Prostate gland (tissue), 2 donors: ENCODE measurements at regions not wholly inside any gene's neighbourhood (a gene's known extent, or its start where the extent isn't known, plus 50 kb on each side); places are given as distances from the start of the nearest gene placed in this dataset.

Experiments
- DNase-seq: peaks from one replicate; pipeline ENCODE4 v3.0.0-alpha.2; 2019; ENCODE audit warnings: low spot score
- H3K27ac ChIP-seq, 2 donors: fragments of 200-600 bp; sonication (generic); 2 replicates each; pipeline ENCODE4 v1.5.1; 2017 to 2019
- H3K27me3 ChIP-seq: fragments of 200-600 bp; sonication (generic); replicated peaks from 2 replicates; pipeline ENCODE4 v1.5.1; 2019; ENCODE audit not compliant: insufficient read depth
- H3K36me3 ChIP-seq, 2 donors: fragments of 200-600 bp; sonication (generic); 1 replicate in 1 of 2; 2 replicates in 1 of 2; pipeline versions ENCODE4 v1.5.1 to v1.8.1; 2017 to 2019
- H3K4me1 ChIP-seq: fragments of 200-600 bp; sonication (generic); replicated peaks from 2 replicates; pipeline ENCODE4 v1.5.1; 2019
- H3K4me3 ChIP-seq, 2 donors: fragments of 200-600 bp; sonication (generic); 2 replicates each; pipeline ENCODE4 v1.5.1; 2017 to 2019
- H3K9me3 ChIP-seq: fragments of 200-600 bp; sonication (generic); 2 replicates; pipeline ENCODE4 v1.5.1; 2017
- POLR2A ChIP-seq: fragments of 450-650 bp; IDR thresholded peaks from one replicate; pipeline ENCODE4 v1.6.1; 2016; ENCODE audit warnings: antibody characterized with exemption, mild to moderate bottlenecking
- POLR2AphosphoS5 ChIP-seq: sonication (generic); formaldehyde crosslinking; IDR thresholded peaks from one replicate; pipeline ENCODE4 v1.6.1; 2017; ENCODE audit warnings: antibody characterized with exemption
- WGBS: methylation state at CpG from one replicate; pipeline ENCODE4 v1.1.5; 2018; 5-methylcytosine and 5-hydroxymethylcytosine counted together
- intact Hi-C: fragments of 100-400 bp; cut with DNase I; formaldehyde crosslinking; loops from one replicate; pipeline ENCODE4 v1.14.2; 2022
- TF ChIP-seq, protein P1 (sequence below), 4 experiments: fragments of 200-600 bp in 2 of 4; fragments of 450-650 bp in 2 of 4; sonication (generic) in 2 of 4; IDR thresholded peaks; 1 replicate in 3 of 4; 2 replicates in 1 of 4; pipeline ENCODE4 v1.5.1; 2016 to 2019; ENCODE audit warnings: antibody characterized with exemption in 4 of 4, mild to moderate bottlenecking in 2 of 4, moderate library complexity in 2 of 4

DNA sequence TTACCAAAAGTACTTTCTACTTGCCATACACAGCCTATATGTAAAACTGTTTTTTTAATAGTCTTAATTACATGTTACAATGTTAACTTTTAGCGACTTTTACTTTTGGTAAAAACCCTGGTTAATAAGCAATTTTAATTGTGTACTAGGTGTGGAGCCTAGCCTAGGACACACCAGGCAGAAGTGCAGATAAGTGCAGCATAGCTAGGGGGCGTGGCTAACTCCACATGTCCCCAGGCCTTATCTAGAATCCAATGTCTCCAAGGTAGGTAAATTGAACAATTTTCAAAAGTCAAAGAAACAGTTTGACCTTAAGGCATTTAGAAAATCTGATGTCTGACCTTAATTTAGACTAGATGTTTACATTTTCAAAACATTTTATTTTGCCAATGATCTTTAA, 858.7 kb downstream of the CCSER2 start:
- TF ChIP-seq POLR2A: no peak
- TF ChIP-seq, protein P1, sequence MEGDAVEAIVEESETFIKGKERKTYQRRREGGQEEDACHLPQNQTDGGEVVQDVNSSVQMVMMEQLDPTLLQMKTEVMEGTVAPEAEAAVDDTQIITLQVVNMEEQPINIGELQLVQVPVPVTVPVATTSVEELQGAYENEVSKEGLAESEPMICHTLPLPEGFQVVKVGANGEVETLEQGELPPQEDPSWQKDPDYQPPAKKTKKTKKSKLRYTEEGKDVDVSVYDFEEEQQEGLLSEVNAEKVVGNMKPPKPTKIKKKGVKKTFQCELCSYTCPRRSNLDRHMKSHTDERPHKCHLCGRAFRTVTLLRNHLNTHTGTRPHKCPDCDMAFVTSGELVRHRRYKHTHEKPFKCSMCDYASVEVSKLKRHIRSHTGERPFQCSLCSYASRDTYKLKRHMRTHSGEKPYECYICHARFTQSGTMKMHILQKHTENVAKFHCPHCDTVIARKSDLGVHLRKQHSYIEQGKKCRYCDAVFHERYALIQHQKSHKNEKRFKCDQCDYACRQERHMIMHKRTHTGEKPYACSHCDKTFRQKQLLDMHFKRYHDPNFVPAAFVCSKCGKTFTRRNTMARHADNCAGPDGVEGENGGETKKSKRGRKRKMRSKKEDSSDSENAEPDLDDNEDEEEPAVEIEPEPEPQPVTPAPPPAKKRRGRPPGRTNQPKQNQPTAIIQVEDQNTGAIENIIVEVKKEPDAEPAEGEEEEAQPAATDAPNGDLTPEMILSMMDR (IDR thresholded peaks at IDR 0.05): no peak
- TF ChIP-seq POLR2AphosphoS5: no peak
- Histone ChIP-seq H3K4me3 (no peak overlapping the region), H3K36me3 (no peaks in the 10 kb centered on the region), H3K9me3 (no peaks in the 10 kb centered on the region), H3K27me3 (no peaks in the 10 kb centered on the region), H3K27ac (no peak overlapping the region), H3K4me1 (no peaks in the 10 kb centered on the region)
- intact Hi-C loops: no loop called here
- 71% methylated on average over 2 of the region's 2 CpGs for WGBS
- no peak for DNase-seq

DNA sequence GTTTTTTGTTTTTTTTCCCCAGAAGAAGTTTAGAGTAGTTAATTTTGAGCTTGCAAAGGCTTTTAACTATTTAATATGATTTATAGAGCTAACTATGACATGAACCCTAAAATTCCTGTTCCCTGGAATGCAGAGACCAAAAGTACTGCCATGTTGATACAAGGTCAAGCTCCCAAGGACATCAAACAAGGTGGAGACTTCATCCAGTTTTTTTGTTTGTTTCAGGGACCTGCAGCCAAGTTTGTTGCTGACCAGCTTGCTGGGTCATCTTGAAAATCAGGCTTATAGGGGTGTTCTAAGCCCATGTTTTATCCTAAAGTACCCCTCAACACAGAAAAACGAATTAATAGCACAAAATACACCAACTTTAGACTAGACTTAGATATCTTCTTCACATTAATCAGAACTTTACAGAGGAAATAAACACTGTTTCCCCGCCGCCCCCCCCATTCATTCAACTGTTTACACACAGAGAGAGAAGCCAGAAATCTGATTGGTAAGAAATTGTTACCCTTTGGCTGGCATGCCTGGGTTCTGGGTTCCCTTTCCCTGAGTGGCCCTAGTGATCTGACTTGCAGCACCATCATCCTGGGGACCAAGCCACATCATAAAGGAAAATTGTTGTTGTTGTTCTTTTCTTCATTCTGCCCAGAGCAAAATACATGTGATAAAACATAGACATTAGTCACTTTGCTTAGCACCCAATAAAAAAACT, 860.5 kb downstream of the CCSER2 start:
- intact Hi-C loops: no loop called here
- H3K4me1 ChIP-seq: no peaks in the 10 kb centered on the region
- no peaks in the 10 kb centered on the region for H3K36me3 ChIP-seq
- H3K27me3 ChIP-seq: no peaks in the 10 kb centered on the region
- H3K4me3 ChIP-seq: no peak overlapping the region
- WGBS: 63% methylated on average over 3 of the region's 3 CpGs
- H3K27ac ChIP-seq: no peak overlapping the region
- no peak for DNase-seq
- H3K9me3 ChIP-seq: no peaks in the 10 kb centered on the region
- TF ChIP-seq POLR2AphosphoS5: no peak
- TF ChIP-seq POLR2A: no peak
- TF ChIP-seq, protein P1 (IDR thresholded peaks at IDR 0.05): no peak

DNA sequence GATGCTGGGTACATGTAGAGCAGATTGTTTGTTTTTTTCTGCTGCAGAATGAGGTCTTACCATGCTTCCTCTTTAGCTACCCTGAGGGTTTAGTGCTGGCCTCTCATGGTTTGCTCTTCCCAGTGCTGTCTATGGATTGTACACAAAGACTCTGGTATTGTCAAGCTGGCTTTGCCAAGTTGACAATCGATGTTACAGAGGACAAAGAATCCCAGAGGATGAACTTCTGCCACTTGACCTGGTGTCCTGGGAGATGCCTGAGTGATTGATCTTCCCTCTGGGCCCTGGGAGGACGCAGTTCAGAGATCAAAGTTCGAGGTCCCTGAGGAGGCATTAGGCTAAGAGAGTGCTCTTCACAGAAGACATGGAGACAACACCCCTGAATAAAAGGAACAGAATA, 865.4 kb downstream of the CCSER2 start:
- DNase-seq: no peak
- intact Hi-C loops: no loop called here

DNA sequence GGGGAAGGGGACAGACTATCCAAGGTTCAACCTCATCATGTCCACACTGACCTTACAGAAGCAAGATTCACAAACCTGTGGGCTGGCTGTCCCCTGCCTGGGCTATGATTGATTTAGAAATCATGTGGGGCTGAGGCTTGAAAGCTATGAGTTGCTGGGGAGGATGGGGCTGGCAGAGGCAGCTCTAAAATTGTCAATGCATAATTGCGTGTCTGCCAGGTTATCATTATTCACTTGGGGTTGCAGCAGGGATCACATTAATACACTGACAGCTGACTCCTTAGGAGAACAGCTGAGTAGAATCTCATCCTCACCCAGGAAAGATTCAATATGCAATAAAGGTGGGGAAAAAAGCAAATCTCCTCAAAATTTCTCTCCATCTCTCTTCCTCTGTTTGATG, 866.3 kb downstream of the CCSER2 start:
- Histone ChIP-seq H3K4me1 (no peaks in the 10 kb centered on the region), H3K4me3 (no peak overlapping the region), H3K36me3 (no peaks in the 10 kb centered on the region), H3K27ac (no peak overlapping the region), H3K27me3 (no peaks in the 10 kb centered on the region), H3K9me3 (no peaks in the 10 kb centered on the region)
- DNase-seq: no peak
- 87% methylated on average over 1 of the region's 1 CpG for WGBS
- TF ChIP-seq POLR2A (no peak), POLR2AphosphoS5 (no peak)
- TF ChIP-seq, protein P1 (IDR thresholded peaks at IDR 0.05): no peak
- intact Hi-C loops: no loop called here

More for the DNA sequence above, 865.4 kb downstream of the CCSER2 start:
- Histone ChIP-seq H3K4me1 (no peaks in the 10 kb centered on the region), H3K27me3 (no peaks in the 10 kb centered on the region), H3K36me3 (no peaks in the 10 kb centered on the region), H3K9me3 (no peaks in the 10 kb centered on the region), H3K4me3 (no peak overlapping the region), H3K27ac (no peak overlapping the region)
- TF ChIP-seq, protein P1 (IDR thresholded peaks at IDR 0.05): no peak
- TF ChIP-seq POLR2AphosphoS5: no peak
- TF ChIP-seq POLR2A: no peak
- 74% methylated on average over 3 of the region's 3 CpGs for WGBS

DNA sequence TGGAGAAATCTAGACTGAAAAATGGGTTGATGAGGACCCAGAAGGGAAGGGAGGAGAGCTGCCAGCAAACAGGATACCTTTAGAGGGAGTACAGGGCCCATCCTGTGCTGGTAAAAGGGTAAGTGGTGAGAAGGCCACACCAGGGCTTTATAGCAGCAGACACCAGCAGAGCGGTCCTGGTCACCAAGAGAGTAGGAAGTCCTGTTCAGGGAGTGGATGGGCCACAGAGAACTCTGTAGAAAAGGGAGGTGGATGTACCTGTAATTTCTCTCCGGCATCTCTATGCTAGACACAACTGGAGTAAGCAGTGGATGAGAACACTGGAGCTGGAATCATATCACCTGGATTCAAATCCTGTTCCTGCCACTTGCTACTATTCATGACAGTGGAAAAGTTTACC, 867.2 kb downstream of the CCSER2 start:
- TF ChIP-seq POLR2AphosphoS5 (no peak), POLR2A (no peak)
- TF ChIP-seq, protein P1 (IDR thresholded peaks at IDR 0.05): no peak
- H3K36me3 ChIP-seq: no peaks in the 10 kb centered on the region
- no peak overlapping the region for H3K4me3 ChIP-seq
- WGBS: 58% methylated on average over 2 of the region's 2 CpGs
- H3K27ac ChIP-seq: no peak overlapping the region
- no peak for DNase-seq
- H3K27me3 ChIP-seq: no peaks in the 10 kb centered on the region
- intact Hi-C loops: no loop called here
- no peaks in the 10 kb centered on the region for H3K9me3 ChIP-seq
- H3K4me1 ChIP-seq: no peaks in the 10 kb centered on the region
